ENCODE measurements at regions not wholly inside any gene's neighbourhood (a gene's known extent, or its start where the extent isn't known, plus 50 kb on each side); places are given as distances from the start of the nearest gene placed in this dataset.
"Not testable (repeated sequence)": the region's sequence is repeated elsewhere in the genome, so short reads cannot be mapped to it uniquely, and the experiment has no call there.

DNA sequence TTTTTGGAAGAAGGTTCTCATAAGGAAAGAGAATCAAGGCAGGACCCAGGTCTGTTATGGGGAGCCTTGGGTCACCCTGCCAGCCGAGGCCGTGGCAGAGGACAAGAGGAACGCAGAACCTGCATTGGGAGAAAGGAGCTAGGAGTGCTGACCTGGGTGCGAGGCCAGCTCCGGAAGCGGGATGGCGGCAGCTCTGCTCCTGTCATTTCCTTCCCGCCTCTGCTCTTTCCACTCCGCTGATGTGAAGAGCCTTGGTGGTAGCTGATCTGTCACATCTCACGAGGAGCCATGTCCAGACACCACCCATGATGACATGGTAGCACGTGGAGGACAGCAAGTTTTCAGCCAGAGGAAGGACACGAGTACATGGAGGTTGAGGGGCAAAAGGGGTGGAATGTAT is 109.5 kb upstream of the COL5A1 start:
- no peak overlapping the region for H3K9ac ChIP-seq (ENCODE audit: low read depth, low read length, poor library complexity, severe bottlenecking)
- no peaks in the 10 kb centered on the region for H3F3A ChIP-seq (ENCODE audit: low read depth)
- H3K4me3 ChIP-seq (ENCODE audit: low read length, poor library complexity, severe bottlenecking): no peak overlapping the region
- H3K27me3 ChIP-seq (ENCODE audit: insufficient read depth, low read length, poor library complexity, severe bottlenecking): no peaks in the 10 kb centered on the region
- no peak overlapping the region for H2AFZ ChIP-seq (ENCODE audit: low read length)
- no peaks in the 10 kb centered on the region for H4K20me1 ChIP-seq (ENCODE audit: insufficient read depth, low read length, poor library complexity, severe bottlenecking)
- TF ChIP-seq, protein P1, sequence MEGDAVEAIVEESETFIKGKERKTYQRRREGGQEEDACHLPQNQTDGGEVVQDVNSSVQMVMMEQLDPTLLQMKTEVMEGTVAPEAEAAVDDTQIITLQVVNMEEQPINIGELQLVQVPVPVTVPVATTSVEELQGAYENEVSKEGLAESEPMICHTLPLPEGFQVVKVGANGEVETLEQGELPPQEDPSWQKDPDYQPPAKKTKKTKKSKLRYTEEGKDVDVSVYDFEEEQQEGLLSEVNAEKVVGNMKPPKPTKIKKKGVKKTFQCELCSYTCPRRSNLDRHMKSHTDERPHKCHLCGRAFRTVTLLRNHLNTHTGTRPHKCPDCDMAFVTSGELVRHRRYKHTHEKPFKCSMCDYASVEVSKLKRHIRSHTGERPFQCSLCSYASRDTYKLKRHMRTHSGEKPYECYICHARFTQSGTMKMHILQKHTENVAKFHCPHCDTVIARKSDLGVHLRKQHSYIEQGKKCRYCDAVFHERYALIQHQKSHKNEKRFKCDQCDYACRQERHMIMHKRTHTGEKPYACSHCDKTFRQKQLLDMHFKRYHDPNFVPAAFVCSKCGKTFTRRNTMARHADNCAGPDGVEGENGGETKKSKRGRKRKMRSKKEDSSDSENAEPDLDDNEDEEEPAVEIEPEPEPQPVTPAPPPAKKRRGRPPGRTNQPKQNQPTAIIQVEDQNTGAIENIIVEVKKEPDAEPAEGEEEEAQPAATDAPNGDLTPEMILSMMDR (conservative IDR thresholded peaks at IDR 0.05; ENCODE audit: low read length): no peak
- TF ChIP-seq EZH2phosphoT487 (IDR thresholded peaks at IDR 0.05; ENCODE audit: borderline replicate concordance): no peak
- H3K9me2 ChIP-seq (replicated peaks; ENCODE audit: low read depth, low read length): no peaks in the 10 kb centered on the region
- no peaks in the 10 kb centered on the region for H3K79me2 ChIP-seq (ENCODE audit: insufficient read depth, low read length)
- no peaks in the 10 kb centered on the region for H3K36me3 ChIP-seq (ENCODE audit: insufficient read depth, low read length)
- H3K9me3 ChIP-seq (ENCODE audit: insufficient read depth, low read depth, low read length): peaks cover 4% of the 10 kb centered on the region; the same call in 1 of the 2 replicates
- H3K4me1 ChIP-seq (ENCODE audit: insufficient read depth, low read length, poor library complexity, severe bottlenecking): no peaks in the 10 kb centered on the region
- H3K4me2 ChIP-seq (ENCODE audit: low read depth, low read length, poor library complexity, severe bottlenecking): no peak overlapping the region

DNA sequence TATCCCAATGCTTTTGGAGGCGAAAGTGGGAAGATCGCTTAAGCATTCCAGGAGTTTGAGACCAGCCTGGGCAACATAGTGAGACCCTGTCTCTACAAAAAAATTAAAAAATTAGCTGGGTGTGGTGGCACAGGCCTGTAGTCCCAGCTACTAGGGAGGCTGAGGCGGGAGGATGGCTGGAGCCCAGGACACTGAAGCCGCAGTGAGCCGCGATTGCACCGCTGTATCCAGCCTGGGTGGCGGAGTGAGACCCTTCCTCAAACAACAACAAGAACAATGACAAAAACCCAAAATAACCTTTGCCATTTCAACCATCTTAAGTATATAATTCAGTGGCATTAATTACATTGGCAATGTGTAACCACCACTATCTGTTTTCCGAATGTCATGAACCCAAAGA is 108.9 kb upstream of the COL5A1 start:
- H3K9me3 ChIP-seq (ENCODE audit: insufficient read depth, low read depth, low read length); H2AFZ ChIP-seq (ENCODE audit: low read length); H4K20me1 ChIP-seq (ENCODE audit: insufficient read depth, low read length, poor library complexity, severe bottlenecking); H3K4me3 ChIP-seq (ENCODE audit: low read length, poor library complexity, severe bottlenecking); H3K9ac ChIP-seq (ENCODE audit: low read depth, low read length, poor library complexity, severe bottlenecking); H3K4me2 ChIP-seq (ENCODE audit: low read depth, low read length, poor library complexity, severe bottlenecking); H3F3A ChIP-seq (ENCODE audit: low read depth); H3K79me2 ChIP-seq (ENCODE audit: insufficient read depth, low read length); H3K9me2 ChIP-seq (replicated peaks; ENCODE audit: low read depth, low read length); H3K4me1 ChIP-seq (ENCODE audit: insufficient read depth, low read length, poor library complexity, severe bottlenecking); H3K27me3 ChIP-seq (ENCODE audit: insufficient read depth, low read length, poor library complexity, severe bottlenecking); H3K36me3 ChIP-seq (ENCODE audit: insufficient read depth, low read length): not testable (repeated sequence)

DNA sequence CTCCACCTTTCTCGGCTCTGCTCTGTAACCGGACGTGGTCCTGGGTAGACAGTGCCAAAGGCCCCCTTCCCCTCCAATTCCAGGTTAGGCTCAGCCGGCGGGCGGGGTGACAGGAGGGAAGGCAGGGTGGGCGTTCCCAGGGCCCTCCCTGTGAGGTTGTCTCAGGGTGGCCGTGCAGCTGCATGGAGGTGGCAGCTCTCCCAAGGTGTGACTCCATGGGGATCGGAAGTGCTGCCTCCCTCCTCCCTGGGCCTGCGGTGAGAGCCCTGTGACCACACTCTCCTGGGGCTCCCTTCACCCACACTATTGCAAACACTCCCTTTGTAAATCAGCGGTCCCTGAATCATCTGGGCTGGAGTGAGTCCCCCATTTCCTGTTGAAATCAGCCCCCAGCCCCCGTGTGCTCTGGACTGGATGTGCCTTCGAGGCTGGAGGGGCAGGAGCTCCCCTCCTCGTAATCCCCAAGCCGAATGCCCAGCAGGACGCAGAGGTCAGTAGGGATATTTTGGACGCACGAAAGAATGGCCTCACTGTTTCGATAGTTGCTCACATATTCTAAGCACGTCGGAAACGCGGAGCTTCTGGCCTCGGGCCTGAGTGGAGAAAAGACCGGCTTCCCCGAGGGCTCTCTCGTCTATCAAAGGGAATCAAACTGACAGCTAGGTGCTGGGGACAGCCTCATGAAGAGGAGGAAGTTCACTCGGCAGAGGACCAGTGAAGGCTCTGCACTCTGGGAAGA is 107.6 kb upstream of the COL5A1 start:
- TF ChIP-seq EZH2phosphoT487 (IDR thresholded peaks at IDR 0.05; ENCODE audit: borderline replicate concordance): no peak
- TF ChIP-seq, protein P1 (conservative IDR thresholded peaks at IDR 0.05; ENCODE audit: low read length): no peak
- peaks cover 4% of the 10 kb centered on the region; the same call in 1 of the 2 replicates for H3K9me3 ChIP-seq (ENCODE audit: insufficient read depth, low read depth, low read length)
- no peaks in the 10 kb centered on the region for H3K4me1 ChIP-seq (ENCODE audit: insufficient read depth, low read length, poor library complexity, severe bottlenecking)
- H3K4me2 ChIP-seq (ENCODE audit: low read depth, low read length, poor library complexity, severe bottlenecking): no peak overlapping the region
- no peaks in the 10 kb centered on the region for H3F3A ChIP-seq (ENCODE audit: low read depth)
- H3K9me2 ChIP-seq (replicated peaks; ENCODE audit: low read depth, low read length): no peaks in the 10 kb centered on the region
- no peak overlapping the region for H2AFZ ChIP-seq (ENCODE audit: low read length)
- H3K4me3 ChIP-seq (ENCODE audit: low read length, poor library complexity, severe bottlenecking): no peak overlapping the region
- H3K36me3 ChIP-seq (ENCODE audit: insufficient read depth, low read length): no peaks in the 10 kb centered on the region
- H3K27me3 ChIP-seq (ENCODE audit: insufficient read depth, low read length, poor library complexity, severe bottlenecking): no peaks in the 10 kb centered on the region
- no peaks in the 10 kb centered on the region for H3K79me2 ChIP-seq (ENCODE audit: insufficient read depth, low read length)
- H3K9ac ChIP-seq (ENCODE audit: low read depth, low read length, poor library complexity, severe bottlenecking): no peak overlapping the region
- H4K20me1 ChIP-seq (ENCODE audit: insufficient read depth, low read length, poor library complexity, severe bottlenecking): no peaks in the 10 kb centered on the region

DNA sequence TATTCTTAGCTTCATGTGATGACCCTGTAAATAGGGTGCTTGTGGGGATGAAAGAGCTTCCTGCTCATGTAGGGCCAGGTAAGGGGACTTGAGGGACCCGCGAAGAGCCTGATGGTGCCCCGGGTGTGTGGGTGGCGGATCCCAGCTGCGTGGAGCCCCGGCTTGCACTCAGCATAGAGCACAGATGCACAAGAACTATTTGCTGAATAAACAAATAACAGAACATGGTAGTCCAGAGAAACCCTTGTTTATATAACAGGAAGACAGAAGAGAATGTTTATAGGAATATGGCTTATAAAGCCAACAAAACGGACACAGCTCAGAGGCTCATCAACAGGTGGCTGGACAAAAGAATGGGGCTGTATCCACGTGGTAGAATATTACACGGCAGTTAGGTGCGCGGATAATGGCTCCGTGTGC is 106.9 kb upstream of the COL5A1 start:
- no peaks in the 10 kb centered on the region for H3K4me1 ChIP-seq (ENCODE audit: insufficient read depth, low read length, poor library complexity, severe bottlenecking)
- H3K9me2 ChIP-seq (replicated peaks; ENCODE audit: low read depth, low read length): no peaks in the 10 kb centered on the region
- H3F3A ChIP-seq (ENCODE audit: low read depth): no peaks in the 10 kb centered on the region
- no peak overlapping the region for H3K4me2 ChIP-seq (ENCODE audit: low read depth, low read length, poor library complexity, severe bottlenecking)
- no peaks in the 10 kb centered on the region for H3K36me3 ChIP-seq (ENCODE audit: insufficient read depth, low read length)
- peaks cover 4% of the 10 kb centered on the region; the same call in 1 of the 2 replicates for H3K9me3 ChIP-seq (ENCODE audit: insufficient read depth, low read depth, low read length)
- no peak overlapping the region for H2AFZ ChIP-seq (ENCODE audit: low read length)
- H3K79me2 ChIP-seq (ENCODE audit: insufficient read depth, low read length): no peaks in the 10 kb centered on the region
- TF ChIP-seq, protein P1 (conservative IDR thresholded peaks at IDR 0.05; ENCODE audit: low read length): no peak
- TF ChIP-seq EZH2phosphoT487 (IDR thresholded peaks at IDR 0.05; ENCODE audit: borderline replicate concordance): no peak
- H3K9ac ChIP-seq (ENCODE audit: low read depth, low read length, poor library complexity, severe bottlenecking): no peak overlapping the region
- H3K27me3 ChIP-seq (ENCODE audit: insufficient read depth, low read length, poor library complexity, severe bottlenecking): no peaks in the 10 kb centered on the region
- no peak overlapping the region for H3K4me3 ChIP-seq (ENCODE audit: low read length, poor library complexity, severe bottlenecking)
- no peaks in the 10 kb centered on the region for H4K20me1 ChIP-seq (ENCODE audit: insufficient read depth, low read length, poor library complexity, severe bottlenecking)
